ENCODE measurements at regions not wholly inside any gene's neighbourhood (a gene's known extent, or its start where the extent isn't known, plus 50 kb on each side); places are given as distances from the start of the nearest gene placed in this dataset.

- peaks cover 15% of the 10 kb centered on the region for H3K9me3 Mint-ChIP-seq
- no peaks in the 10 kb centered on the region for H3K36me3 ChIP-seq (ENCODE audit: control insufficient read depth, insufficient read depth, low read length)
These were observed 188.4 kb downstream of the PDGFRA start for GRCh38 chr4:54417476-54417875.

DNA sequence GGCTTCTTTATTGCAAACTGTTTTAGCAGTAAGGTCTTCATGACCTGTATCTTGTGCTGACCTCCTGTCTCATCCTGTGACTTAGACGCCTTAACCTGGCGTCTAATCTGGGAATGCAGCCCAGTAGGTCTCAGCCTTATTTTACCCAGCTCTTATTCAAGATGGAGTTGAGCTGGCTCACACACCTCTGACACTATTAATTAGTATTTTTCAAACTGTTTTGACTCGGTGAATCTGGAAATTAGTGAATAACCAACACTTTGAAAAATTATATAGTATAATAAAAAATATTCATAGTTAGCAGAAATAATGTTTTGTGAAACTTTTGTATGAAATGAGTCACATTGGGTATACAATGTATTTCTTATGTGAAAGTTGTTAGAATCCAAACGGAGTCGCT is 189.4 kb downstream of the PDGFRA start:
- no peaks in the 10 kb centered on the region for H3K4me1 Mint-ChIP-seq
- H3K27me3 ChIP-seq (ENCODE audit: control insufficient read depth, insufficient read depth, low read length, poor library complexity, severe bottlenecking): no peaks in the 10 kb centered on the region
- 76 to 84% methylated on average over 4 of the region's 5 CpGs for WGBS, 2 experiments (ENCODE audit: insufficient coverage in 1 of 2, insufficient read length in 1 of 2)
- H3K36me3 ChIP-seq (ENCODE audit: control insufficient read depth, insufficient read depth, low read length): no peaks in the 10 kb centered on the region
- H3K4me3 Mint-ChIP-seq: no peak overlapping the region
- no peak overlapping the region for H3K27ac ChIP-seq (ENCODE audit: low read depth, low read length)
- no peak overlapping the region for H3K9ac ChIP-seq (ENCODE audit: extremely low read depth, low read length, poor library complexity, severe bottlenecking)
- no peaks in the 10 kb centered on the region for H3K27me3 Mint-ChIP-seq (ENCODE audit: insufficient read depth)
- H3K9me3 ChIP-seq (ENCODE audit: control insufficient read depth, low read length): peaks cover 6% of the 10 kb centered on the region
- peaks cover 16% of the 10 kb centered on the region for H3K9me3 Mint-ChIP-seq
- H3K36me3 Mint-ChIP-seq (ENCODE audit: low read depth): no peaks in the 10 kb centered on the region
- no peak for DNase-seq
- H3K4me1 ChIP-seq (ENCODE audit: control insufficient read depth, insufficient read depth, low read length): no peaks in the 10 kb centered on the region
- H3K27ac Mint-ChIP-seq: no peak overlapping the region
- no peak overlapping the region for H3K4me3 ChIP-seq (ENCODE audit: low read length)
- TF ChIP-seq CTCF (conservative IDR thresholded peaks at IDR 0.05): no peak

More at GRCh38 chr4:54417476-54417875, 188.4 kb downstream of the PDGFRA start:
- no peak overlapping the region for H3K9ac ChIP-seq (ENCODE audit: extremely low read depth, low read length, poor library complexity, severe bottlenecking)
- H3K27ac ChIP-seq (ENCODE audit: low read depth, low read length): no peak overlapping the region
- no peak overlapping the region for H3K27ac Mint-ChIP-seq
- DNase-seq: no peak
- H3K9me3 ChIP-seq (ENCODE audit: control insufficient read depth, low read length): peaks cover 6% of the 10 kb centered on the region
- WGBS, 2 experiments (ENCODE audit: insufficient coverage in 1 of 2, insufficient read length in 1 of 2): 93% methylated on average over 2 of the region's 2 CpGs; no CpG with 5 or more reads in 1 of the 2 experiments
- no peaks in the 10 kb centered on the region for H3K36me3 Mint-ChIP-seq (ENCODE audit: low read depth)
- TF ChIP-seq CTCF (conservative IDR thresholded peaks at IDR 0.05): no peak
- H3K4me3 ChIP-seq (ENCODE audit: low read length): no peak overlapping the region
- no peaks in the 10 kb centered on the region for H3K4me1 ChIP-seq (ENCODE audit: control insufficient read depth, insufficient read depth, low read length)
- no peaks in the 10 kb centered on the region for H3K27me3 Mint-ChIP-seq (ENCODE audit: insufficient read depth)
- no peaks in the 10 kb centered on the region for H3K4me1 Mint-ChIP-seq
- no peaks in the 10 kb centered on the region for H3K27me3 ChIP-seq (ENCODE audit: control insufficient read depth, insufficient read depth, low read length, poor library complexity, severe bottlenecking)
- no peak overlapping the region for H3K4me3 Mint-ChIP-seq

- no peak overlapping the region for H3K27ac Mint-ChIP-seq
- DNase-seq: no peak
These were observed 194.0 kb downstream of the PDGFRA start for GRCh38 chr4:54423066-54423465.

More at GRCh38 chr4:54423066-54423465, 194.0 kb downstream of the PDGFRA start:
- H3K27me3 ChIP-seq (ENCODE audit: control insufficient read depth, insufficient read depth, low read length, poor library complexity, severe bottlenecking): no peaks in the 10 kb centered on the region
- H3K4me1 Mint-ChIP-seq: no peaks in the 10 kb centered on the region
- H3K4me1 ChIP-seq (ENCODE audit: control insufficient read depth, insufficient read depth, low read length): no peaks in the 10 kb centered on the region
- H3K9ac ChIP-seq (ENCODE audit: extremely low read depth, low read length, poor library complexity, severe bottlenecking): no peak overlapping the region
- TF ChIP-seq CTCF (conservative IDR thresholded peaks at IDR 0.05): no peak
- H3K27ac ChIP-seq (ENCODE audit: low read depth, low read length): no peak overlapping the region
- H3K4me3 ChIP-seq (ENCODE audit: low read length): no peak overlapping the region
- peaks cover 6% of the 10 kb centered on the region for H3K9me3 ChIP-seq (ENCODE audit: control insufficient read depth, low read length)
- H3K9me3 Mint-ChIP-seq: peaks cover 11% of the 10 kb centered on the region
- H3K36me3 ChIP-seq (ENCODE audit: control insufficient read depth, insufficient read depth, low read length): no peaks in the 10 kb centered on the region
- no peaks in the 10 kb centered on the region for H3K36me3 Mint-ChIP-seq (ENCODE audit: low read depth)
- no peaks in the 10 kb centered on the region for H3K27me3 Mint-ChIP-seq (ENCODE audit: insufficient read depth)
- 80 to 83% methylated on average over 1 of the region's 1 CpG for WGBS, 2 experiments (ENCODE audit: insufficient coverage in 1 of 2, insufficient read length in 1 of 2)
- no peak overlapping the region for H3K4me3 Mint-ChIP-seq

Data from endodermal cell (in vitro differentiated cells).